SJSA1 (cell line): ENCODE measurements at regions not wholly inside any gene's neighbourhood (a gene's known extent, or its start where the extent isn't known, plus 50 kb on each side); places are given as distances from the start of the nearest gene placed in this dataset.

Source experiments
- DNase-seq, 2 experiments: peaks; one replicate each; pipeline ENCODE4 v3.0.0-alpha.2; 2015 to 2020; ENCODE audit warnings: low spot score in 2 of 2, low read depth in 1 of 2
- H3K27ac ChIP-seq: fragments of 250-450 bp; sonication (Bioruptor Pico); 2 replicates; pipeline ENCODE4 v1.5.1; 2020; ENCODE audit warnings: mild to moderate bottlenecking, moderate library complexity
- H3K27me3 ChIP-seq: fragments of 250-450 bp; sonication (Bioruptor Pico); replicated peaks from 2 replicates; pipeline ENCODE4 v1.5.1; 2020; ENCODE audit warnings: mild to moderate bottlenecking, moderate library complexity
- H3K36me3 ChIP-seq: fragments of 250-450 bp; sonication (Bioruptor Pico); 2 replicates; pipeline ENCODE4 v1.5.1; 2020; ENCODE audit warnings: mild to moderate bottlenecking
- H3K4me1 ChIP-seq: fragments of 250-450 bp; sonication (Bioruptor Pico); replicated peaks from 2 replicates; pipeline ENCODE4 v1.6.1; 2021; ENCODE audit warnings: mild to moderate bottlenecking
- H3K4me3 ChIP-seq: fragments of 250-450 bp; sonication (Bioruptor Pico); 2 replicates; pipeline ENCODE4 v1.5.1; 2020; ENCODE audit warnings: mild to moderate bottlenecking
- H3K9me3 ChIP-seq: fragments of 250-450 bp; sonication (Bioruptor Pico); replicated peaks from 2 replicates; pipeline ENCODE4 v1.5.1; 2020; ENCODE audit warnings: mild to moderate bottlenecking

DNA sequence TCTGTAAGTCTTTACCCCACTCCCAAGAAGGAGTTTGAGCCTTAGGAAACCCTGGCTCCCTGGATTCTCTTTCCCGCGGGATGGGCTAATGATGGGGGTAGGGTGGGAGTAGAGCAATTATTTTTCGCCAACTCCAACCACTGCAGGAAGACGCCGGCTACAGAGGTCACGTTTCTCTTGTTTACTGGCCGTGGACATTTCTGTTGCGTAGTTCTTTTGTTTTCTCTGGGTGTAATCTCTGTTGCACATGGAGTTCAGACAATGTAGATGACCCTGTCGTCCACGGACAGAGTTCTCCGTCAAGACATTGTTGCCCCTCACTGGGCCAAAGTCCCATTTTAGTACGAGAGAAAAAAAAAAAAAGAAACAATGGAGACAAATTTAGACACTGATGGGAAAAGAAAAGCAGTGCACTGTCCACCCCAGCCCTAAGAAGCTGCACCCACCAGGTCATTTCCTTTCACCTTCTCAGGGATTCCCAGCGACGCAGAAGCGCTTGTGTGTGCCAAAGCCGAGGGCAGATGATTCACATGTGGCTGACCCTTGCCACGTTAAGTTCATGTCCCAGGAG, 133.9 kb upstream of the ARGLU1 start:
- Histone ChIP-seq H3K4me3 (no peak overlapping the region), H3K27me3 (peaks cover 4% of the 10 kb centered on the region; the same call in 1 of the 2 replicates), H3K9me3 (no peaks in the 10 kb centered on the region), H3K36me3 (no peaks in the 10 kb centered on the region), H3K4me1 (no peaks in the 10 kb centered on the region), H3K27ac (no peak overlapping the region)
- no peak for DNase-seq

GRCh38 chr13:106700439-106700838, 132.5 kb upstream of the ARGLU1 start:
- H3K36me3 ChIP-seq, result no peaks in the 10 kb centered on the region
- no peak for DNase-seq
- H3K9me3 ChIP-seq, result no peaks in the 10 kb centered on the region
- H3K27ac ChIP-seq, result no peak overlapping the region
- no peak overlapping the region for H3K4me3 ChIP-seq
- no peaks in the 10 kb centered on the region for H3K4me1 ChIP-seq
- 0 out of 2 replicates have a peak, but pooled peaks cover 4% of the 10 kb centered on the region for H3K27me3 ChIP-seq

GRCh38 chr13:106700007-106700406, 132.1 kb upstream of the ARGLU1 start:
- Histone ChIP-seq H3K9me3 (no peaks in the 10 kb centered on the region), H3K4me3 (no peak overlapping the region), H3K4me1 (no peaks in the 10 kb centered on the region), H3K36me3 (no peaks in the 10 kb centered on the region), H3K27me3 (0 out of 2 replicates have a peak, but pooled peaks cover 4% of the 10 kb centered on the region), H3K27ac (no peak overlapping the region)
- DNase-seq, result no peak

- H3K4me3 ChIP-seq, result no peak overlapping the region
- no peaks in the 10 kb centered on the region for H3K27me3 ChIP-seq
- no peak overlapping the region for H3K27ac ChIP-seq
- H3K9me3 ChIP-seq, result no peaks in the 10 kb centered on the region
- no peaks in the 10 kb centered on the region for H3K36me3 ChIP-seq
- no peaks in the 10 kb centered on the region for H3K4me1 ChIP-seq
- DNase-seq, result no peak
Measured at GRCh38 chr13:106699311-106699710, 131.4 kb upstream of the ARGLU1 start.

DNA sequence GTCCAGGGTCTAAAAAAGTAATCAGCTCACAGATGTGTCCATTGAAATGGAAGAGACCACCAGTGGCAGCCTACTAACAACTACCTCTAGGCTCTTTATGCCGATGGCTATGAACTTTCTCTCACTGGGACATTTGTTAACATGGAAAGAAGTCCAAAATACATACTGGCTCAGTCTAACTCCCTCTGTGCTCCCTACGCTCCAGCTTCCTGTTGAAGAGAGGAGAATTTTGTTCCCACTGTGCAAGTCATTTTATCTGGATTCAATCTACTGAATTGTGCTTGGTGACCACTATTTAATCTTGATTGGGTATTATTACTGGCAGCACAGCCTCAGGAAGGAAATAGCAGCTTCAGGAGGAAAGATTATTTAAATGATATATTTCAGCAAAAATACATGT, 128.8 kb upstream of the ARGLU1 start:
- Histone ChIP-seq H3K4me3 (no peak overlapping the region), H3K27me3 (no peaks in the 10 kb centered on the region), H3K4me1 (no peaks in the 10 kb centered on the region), H3K9me3 (no peaks in the 10 kb centered on the region), H3K36me3 (no peaks in the 10 kb centered on the region), H3K27ac (no peak overlapping the region)
- no peak for DNase-seq

GRCh38 chr13:106696140-106696539, 128.2 kb upstream of the ARGLU1 start:
- no peak for DNase-seq
- Histone ChIP-seq H3K4me1 (no peaks in the 10 kb centered on the region), H3K36me3 (no peaks in the 10 kb centered on the region), H3K9me3 (no peaks in the 10 kb centered on the region), H3K27me3 (no peaks in the 10 kb centered on the region), H3K4me3 (no peak overlapping the region), H3K27ac (no peak overlapping the region)

- Histone ChIP-seq H3K4me3 (no peak overlapping the region), H3K9me3 (no peaks in the 10 kb centered on the region), H3K4me1 (no peaks in the 10 kb centered on the region), H3K27ac (no peak overlapping the region), H3K36me3 (no peaks in the 10 kb centered on the region), H3K27me3 (no peaks in the 10 kb centered on the region)
- DNase-seq, result no peak
Measured at GRCh38 chr13:106695139-106695538, 127.2 kb upstream of the ARGLU1 start.

GRCh38 chr13:106691861-106692260, 123.9 kb upstream of the ARGLU1 start:
- H3K9me3 ChIP-seq, result no peaks in the 10 kb centered on the region

DNA sequence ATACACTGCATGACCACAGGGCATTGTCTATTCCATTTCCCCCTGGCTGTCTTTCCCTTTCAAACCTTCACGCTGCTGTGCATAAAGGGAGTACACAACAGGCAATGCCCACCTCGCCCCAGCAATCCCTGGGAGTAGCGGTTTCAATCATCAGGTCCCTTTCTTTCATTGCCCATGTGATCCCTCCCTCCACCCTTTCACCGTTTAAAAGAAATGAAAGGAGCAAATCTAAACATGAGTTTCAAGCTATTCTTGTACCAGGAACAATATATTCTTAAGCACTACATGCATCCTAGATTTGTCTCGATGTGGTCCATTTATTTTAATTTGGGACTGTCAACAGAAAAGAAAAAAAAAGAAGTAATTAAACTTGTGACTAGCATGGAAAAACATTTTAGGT, 123.4 kb upstream of the ARGLU1 start:
- Histone ChIP-seq H3K4me1 (no peaks in the 10 kb centered on the region), H3K36me3 (no peaks in the 10 kb centered on the region), H3K27ac (no peak overlapping the region), H3K4me3 (no peak overlapping the region), H3K27me3 (no peaks in the 10 kb centered on the region), H3K9me3 (no peaks in the 10 kb centered on the region)
- no peak for DNase-seq

More at GRCh38 chr13:106691861-106692260, 123.9 kb upstream of the ARGLU1 start:
- Histone ChIP-seq H3K27ac (no peak overlapping the region), H3K4me1 (no peaks in the 10 kb centered on the region), H3K27me3 (no peaks in the 10 kb centered on the region), H3K4me3 (no peak overlapping the region), H3K36me3 (no peaks in the 10 kb centered on the region)
- no peak for DNase-seq

GRCh38 chr13:106690779-106691178, 122.8 kb upstream of the ARGLU1 start:
- Histone ChIP-seq H3K27ac (no peak overlapping the region), H3K4me3 (no peak overlapping the region), H3K4me1 (no peaks in the 10 kb centered on the region), H3K27me3 (peaks cover 4% of the 10 kb centered on the region; the same call in 1 of the 2 replicates), H3K9me3 (no peaks in the 10 kb centered on the region), H3K36me3 (no peaks in the 10 kb centered on the region)
- no peak for DNase-seq

GRCh38 chr13:106689906-106690305, 122.0 kb upstream of the ARGLU1 start:
- no peak for DNase-seq
- no peak overlapping the region for H3K27ac ChIP-seq
- H3K4me1 ChIP-seq, result no peaks in the 10 kb centered on the region
- H3K9me3 ChIP-seq, result no peaks in the 10 kb centered on the region
- H3K27me3 ChIP-seq, result peaks cover 4% of the 10 kb centered on the region; the same call in 1 of the 2 replicates
- no peaks in the 10 kb centered on the region for H3K36me3 ChIP-seq
- H3K4me3 ChIP-seq, result no peak overlapping the region

DNA sequence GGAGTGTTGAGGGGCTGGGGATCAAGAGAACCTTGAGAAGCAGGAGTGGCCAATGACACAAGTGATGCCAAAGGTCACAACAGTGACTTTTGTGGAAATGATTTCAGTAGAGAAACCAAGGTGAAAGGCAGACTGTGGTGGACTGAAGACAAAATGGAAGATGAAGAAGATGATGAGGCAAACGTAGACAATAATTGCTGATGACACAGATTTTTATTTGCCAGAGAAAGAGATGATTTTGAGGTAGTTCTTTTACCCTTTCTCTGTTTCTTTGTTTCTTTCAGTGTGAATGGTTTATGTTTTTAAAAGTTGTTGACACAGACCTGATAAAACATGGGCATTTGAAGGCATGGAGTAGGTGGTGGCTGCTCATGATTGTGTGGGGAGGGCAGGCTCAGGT, 121.0 kb upstream of the ARGLU1 start:
- DNase-seq, result no peak
- H3K4me1 ChIP-seq, result no peaks in the 10 kb centered on the region
- H3K9me3 ChIP-seq, result no peaks in the 10 kb centered on the region
- H3K27me3 ChIP-seq, result peaks cover 4% of the 10 kb centered on the region; the same call in 1 of the 2 replicates
- no peaks in the 10 kb centered on the region for H3K36me3 ChIP-seq
- H3K27ac ChIP-seq, result no peak overlapping the region
- H3K4me3 ChIP-seq, result no peak overlapping the region

- H3K27me3 ChIP-seq, result peaks cover 4% of the 10 kb centered on the region; the same call in 1 of the 2 replicates
- H3K27ac ChIP-seq, result no peak overlapping the region
- no peak overlapping the region for H3K4me3 ChIP-seq
- no peaks in the 10 kb centered on the region for H3K36me3 ChIP-seq
- H3K9me3 ChIP-seq, result no peaks in the 10 kb centered on the region
- no peaks in the 10 kb centered on the region for H3K4me1 ChIP-seq
- DNase-seq, result no peak
Measured at GRCh38 chr13:106686163-106686562, 118.2 kb upstream of the ARGLU1 start.

DNA sequence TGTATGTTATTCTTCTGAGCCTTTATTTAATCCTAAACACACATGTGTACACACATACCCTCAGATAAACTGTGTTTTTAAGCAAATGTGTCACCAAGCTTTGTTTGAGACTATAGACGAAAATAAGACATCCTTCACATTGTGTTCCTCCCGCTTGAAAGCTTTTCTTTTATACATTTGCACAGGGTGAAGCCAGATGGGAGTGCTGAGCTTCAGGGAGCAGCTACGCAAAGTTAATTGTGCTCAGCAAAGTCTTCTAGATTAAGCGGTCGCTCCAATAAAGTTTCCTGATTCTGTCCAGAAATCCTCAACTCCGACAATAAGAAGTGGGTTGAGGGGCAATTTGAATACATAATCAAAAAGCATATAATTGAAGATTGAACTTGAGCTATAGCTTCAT, 117.2 kb upstream of the ARGLU1 start:
- Histone ChIP-seq H3K36me3 (no peaks in the 10 kb centered on the region), H3K9me3 (no peaks in the 10 kb centered on the region), H3K27me3 (peaks cover 4% of the 10 kb centered on the region; the same call in 1 of the 2 replicates), H3K4me3 (no peak overlapping the region), H3K4me1 (no peaks in the 10 kb centered on the region), H3K27ac (no peak overlapping the region)
- DNase-seq, result no peak

DNA sequence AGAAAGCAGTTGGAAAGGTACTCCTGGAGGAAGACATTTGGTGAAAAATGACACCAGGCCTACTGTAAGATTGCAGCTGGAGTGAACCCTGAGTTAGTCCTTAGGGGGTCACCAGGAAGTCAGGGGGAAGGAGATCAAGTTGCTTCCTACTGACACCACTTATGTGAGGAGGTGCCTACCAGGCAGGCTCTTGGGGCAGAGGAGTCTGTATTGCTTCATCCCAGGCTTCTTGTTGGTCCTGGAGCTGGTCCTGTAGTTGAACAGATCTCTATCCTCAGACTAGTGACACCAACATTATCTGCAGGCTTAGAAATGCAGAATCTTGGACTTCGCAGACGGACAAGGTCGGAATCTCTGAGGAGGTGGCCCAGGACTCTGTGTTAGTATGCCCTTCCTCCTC, 116.0 kb upstream of the ARGLU1 start:
- no peak for DNase-seq
- no peaks in the 10 kb centered on the region for H3K36me3 ChIP-seq
- H3K9me3 ChIP-seq, result no peaks in the 10 kb centered on the region
- peaks cover 4% of the 10 kb centered on the region; the same call in 1 of the 2 replicates for H3K27me3 ChIP-seq
- H3K4me1 ChIP-seq, result no peaks in the 10 kb centered on the region
- no peak overlapping the region for H3K4me3 ChIP-seq
- H3K27ac ChIP-seq, result no peak overlapping the region
